Right renal pelvis (tissue), 4 donors: ENCODE measurements at regions not wholly inside any gene's neighbourhood (a gene's known extent, or its start where the extent isn't known, plus 50 kb on each side); places are given as distances from the start of the nearest gene placed in this dataset.
"Not testable (repeated sequence)": the region's sequence is repeated elsewhere in the genome, so short reads cannot be mapped to it uniquely, and the experiment has no call there.

Experiments used
- DNase-seq, 4 donors: peaks; one replicate each; pipeline ENCODE4 v3.0.0-alpha.2; 2013; ENCODE audit warnings: low read depth in 4 of 4, low spot score in 3 of 4, missing footprints in 1 of 4

DNA sequence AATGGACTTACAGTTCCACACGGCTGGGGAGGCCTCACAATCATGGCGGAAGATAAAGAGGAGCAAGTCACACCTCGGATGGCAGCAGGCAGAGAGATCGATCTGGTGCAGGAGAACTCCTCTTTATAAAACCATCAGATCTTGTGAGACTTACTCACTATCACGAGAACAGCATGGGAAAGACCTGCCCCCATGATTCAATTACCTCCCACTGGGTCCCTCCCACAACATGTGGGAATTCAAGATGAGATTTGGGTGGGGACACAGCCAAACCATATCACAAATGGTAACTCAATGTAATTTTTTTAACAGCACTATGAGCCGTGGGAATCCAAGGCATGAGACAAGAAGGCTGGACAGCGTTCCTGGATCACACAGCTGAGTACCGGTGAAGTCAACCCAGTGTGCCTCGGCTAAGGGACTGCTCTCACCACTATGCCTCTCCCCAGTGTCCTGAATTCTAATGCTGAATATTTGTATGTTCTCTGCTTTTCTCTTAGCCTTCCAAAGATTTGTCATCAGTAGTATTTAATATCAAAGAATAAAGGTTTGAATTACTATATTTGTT lies 84.3 kb downstream of the IRS2 start:
- not testable (repeated sequence) for DNase-seq

- DNase-seq = peak in 3 of 4 donors; percentile 29 to 39 (median 31)
These were observed 86.2 kb downstream of the IRS2 start for GRCh38 chr13:109700176-109700575.

- no peak for DNase-seq
These were observed 86.7 kb downstream of the IRS2 start for GRCh38 chr13:109699628-109700071.

DNA sequence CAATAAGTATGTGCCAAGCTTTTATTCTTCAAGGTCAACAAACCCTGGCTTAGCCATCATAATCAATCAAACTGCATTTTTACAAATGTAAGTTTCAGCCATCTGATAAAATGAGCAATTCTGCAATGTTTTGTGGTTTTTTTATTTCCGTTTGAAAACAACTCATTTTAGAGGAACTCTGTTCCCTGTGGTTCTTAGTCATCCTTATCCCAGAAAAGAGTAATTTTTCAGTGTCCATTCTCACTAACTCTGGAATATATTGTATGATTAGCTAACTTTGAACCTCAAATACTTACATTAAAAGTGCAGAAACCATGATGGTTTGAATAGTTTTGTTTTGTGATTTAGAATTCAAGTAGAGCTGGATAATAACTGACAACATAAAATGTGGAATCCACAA lies 87.6 kb downstream of the IRS2 start:
- no peak for DNase-seq

DNA sequence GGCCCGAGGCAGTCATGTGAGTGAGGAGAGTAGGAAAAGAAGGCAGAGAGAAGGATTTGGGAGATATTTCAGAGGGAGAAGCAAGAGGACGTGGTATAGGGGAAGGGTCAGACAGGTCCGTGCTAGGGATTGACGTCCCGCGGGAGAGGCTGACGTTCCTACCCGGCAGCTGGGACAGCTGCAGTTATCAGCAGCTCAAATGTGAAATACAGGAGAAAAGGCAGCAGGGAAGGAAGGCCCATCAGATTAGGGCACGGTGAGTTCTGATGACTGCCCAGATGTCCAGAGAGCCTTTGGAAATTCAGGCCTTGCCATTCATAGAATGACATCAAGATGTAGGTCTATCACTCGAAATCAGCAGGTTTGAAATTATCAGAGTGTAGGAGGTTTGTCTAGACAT lies 88.4 kb downstream of the IRS2 start:
- DNase-seq = no peak

- DNase-seq = no peak
These were observed 90.8 kb downstream of the IRS2 start for GRCh38 chr13:109695402-109696190.

- DNase-seq = no peak
These were observed 91.4 kb downstream of the IRS2 start for GRCh38 chr13:109694972-109695371.

DNA sequence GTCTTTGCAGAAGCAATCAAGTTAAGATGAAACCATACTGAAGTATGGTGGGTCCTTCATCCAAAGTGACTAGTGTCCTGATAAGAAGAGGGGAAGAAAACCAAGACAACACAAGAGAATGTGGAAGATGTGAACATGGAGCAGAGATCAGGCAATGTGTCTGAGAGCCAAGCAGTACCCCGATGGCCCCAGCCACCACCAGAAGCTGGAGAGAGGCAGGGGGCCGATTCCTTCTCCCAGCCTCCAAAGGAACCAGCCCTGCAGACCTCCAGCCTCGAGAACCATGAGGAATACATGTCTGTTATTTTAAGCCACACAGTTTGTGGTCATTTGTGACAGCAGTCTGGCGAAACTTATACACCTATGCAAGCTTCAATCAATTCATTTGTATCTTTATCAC lies 93.2 kb downstream of the IRS2 start:
- DNase-seq = no peak

- DNase-seq = no peak
These were observed 94.7 kb downstream of the IRS2 start for GRCh38 chr13:109691689-109692088.

- no peak for DNase-seq
These were observed 98.6 kb downstream of the IRS2 start for GRCh38 chr13:109687559-109688448.

- DNase-seq = no peak
These were observed 101.2 kb downstream of the IRS2 start for GRCh38 chr13:109685203-109685602.

GRCh38 chr13:109684824-109685202 lies 101.6 kb downstream of the IRS2 start:
- peak in 1 of 4 donors; percentile 31 for DNase-seq

GRCh38 chr13:109684084-109684823 lies 102.1 kb downstream of the IRS2 start:
- DNase-seq = no peak

DNA sequence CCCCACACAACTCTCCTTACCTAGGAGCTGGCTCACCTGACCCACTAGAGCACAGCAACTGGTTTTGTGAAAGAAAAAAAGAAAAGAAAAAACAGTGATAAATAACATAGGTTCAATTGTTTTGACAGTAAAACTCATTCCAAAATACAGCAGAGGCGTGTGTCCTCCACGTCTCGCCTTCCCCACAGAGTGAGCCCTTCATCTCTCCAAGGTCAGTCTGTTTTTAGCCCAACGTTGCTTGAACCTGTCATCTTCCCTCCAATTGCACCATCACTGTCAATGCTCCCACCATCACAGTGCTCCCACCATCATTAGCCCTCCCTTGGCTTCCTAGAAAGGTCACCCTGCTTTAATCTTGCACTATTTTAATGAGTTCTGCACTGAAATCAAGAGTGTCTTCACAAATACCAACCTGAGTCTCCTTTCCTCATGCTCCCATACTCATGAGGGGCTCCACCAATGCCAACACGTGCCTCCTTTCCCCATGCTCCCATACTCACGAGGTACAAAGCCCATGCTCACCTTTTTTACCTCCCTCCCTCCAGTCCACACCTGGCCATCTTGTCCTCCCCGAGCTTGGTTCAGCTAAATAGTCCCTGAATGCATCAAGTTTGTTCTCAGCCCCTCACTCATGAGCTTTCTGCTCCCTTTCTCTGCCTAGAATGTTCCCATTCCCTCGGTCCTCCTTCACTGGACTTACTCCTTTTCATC lies 103.7 kb downstream of the IRS2 start:
- no peak for DNase-seq

- no peak for DNase-seq
These were observed 105.5 kb downstream of the IRS2 start for GRCh38 chr13:109680930-109681329.

- no peak for DNase-seq
These were observed 106.1 kb downstream of the IRS2 start for GRCh38 chr13:109680288-109680687.

GRCh38 chr13:109678459-109678858 lies 107.9 kb downstream of the IRS2 start:
- DNase-seq = no peak

GRCh38 chr13:109677206-109677605 lies 109.2 kb downstream of the IRS2 start:
- DNase-seq = no peak

DNA sequence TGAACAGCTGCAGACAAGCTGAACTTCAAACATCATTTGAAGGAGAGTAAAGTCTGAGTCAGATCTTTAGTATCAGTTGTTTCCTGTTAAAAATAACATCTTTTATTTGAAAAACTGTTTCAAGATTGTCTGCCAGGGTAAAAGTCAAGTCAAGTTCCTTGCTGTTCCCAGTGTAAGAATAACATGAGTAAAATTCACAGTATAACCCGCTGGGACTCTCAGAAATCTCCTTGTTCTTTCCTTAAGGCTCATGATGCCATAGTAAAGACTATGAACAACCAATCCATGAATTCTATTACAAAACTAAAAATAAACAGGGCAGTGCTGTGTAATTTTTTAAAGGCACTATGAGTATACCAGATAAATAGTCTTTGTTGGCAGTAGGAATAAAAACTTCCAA lies 112.9 kb downstream of the IRS2 start:
- DNase-seq = no peak

DNA sequence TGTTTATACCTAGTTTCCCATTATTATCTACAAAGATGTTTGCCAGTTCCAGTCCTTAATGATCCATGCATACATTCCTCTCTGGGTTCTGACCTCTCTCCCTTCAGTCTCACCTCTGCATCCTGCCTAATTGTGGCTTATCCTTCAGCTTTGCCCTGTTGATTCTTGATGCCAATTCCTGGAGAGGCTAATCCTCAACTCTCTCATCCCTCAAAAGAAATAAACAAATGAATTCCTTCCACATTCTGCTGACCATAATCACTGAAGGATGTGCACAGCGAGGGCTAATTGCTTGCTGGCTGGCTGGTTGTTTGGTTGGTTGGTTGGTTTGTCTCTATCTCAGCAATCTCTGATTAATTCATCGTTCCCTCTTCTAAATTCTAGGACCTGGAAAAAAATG lies 113.8 kb downstream of the IRS2 start:
- DNase-seq = no peak
